PFSK-1 (cell line): ENCODE measurements at regions not wholly inside any gene's neighbourhood (a gene's known extent, or its start where the extent isn't known, plus 50 kb on each side); places are given as distances from the start of the nearest gene placed in this dataset.

Experiments
- FOXP2 ChIP-seq: optimal IDR thresholded peaks from 2 replicates; pipeline ENCODE3; 2011; ENCODE audit warnings: borderline replicate concordance, control low read depth, inconsistent platforms; ENCODE audit not compliant: insufficient read depth; ENCODE audit errors: extremely low read length, extremely low read depth
- POLR2AphosphoS5 ChIP-seq: IDR thresholded peaks from 2 replicates; pipeline ENCODE4 v1.6.1; 2012; ENCODE audit warnings: low read depth, mild to moderate bottlenecking, control low read depth, low read length, moderate library complexity
- REST ChIP-seq, 2 experiments: IDR thresholded peaks; 2 replicates each; pipeline versions ENCODE4 v1.6.1 to v1.8.0; 2011 to 2012; ENCODE audit warnings: low read depth in 2 of 2, low read length in 2 of 2, control low read depth in 1 of 2, inconsistent platforms in 1 of 2, mild to moderate bottlenecking in 1 of 2, moderate library complexity in 1 of 2; ENCODE audit not compliant: insufficient read depth in 1 of 2
- SIN3A ChIP-seq: IDR thresholded peaks from 2 replicates; pipeline ENCODE4 v1.6.1; 2012; ENCODE audit warnings: mild to moderate bottlenecking, low read length, moderate library complexity, borderline replicate concordance; ENCODE audit not compliant: insufficient read depth
- TAF1 ChIP-seq: IDR thresholded peaks from 2 replicates; pipeline ENCODE4 v1.6.1; 2012; ENCODE audit warnings: low read length, control low read depth, borderline replicate concordance; ENCODE audit not compliant: insufficient read depth

GRCh38 chr14:43169722-43170121, 1337.4 kb downstream of the FSCB start:
- TF ChIP-seq POLR2AphosphoS5 (no peak), FOXP2 (no peak)

GRCh38 chr14:43168371-43168925, 1338.6 kb downstream of the FSCB start:
- TF ChIP-seq REST (IDR thresholded peaks at IDR 0.05; ENCODE audit: insufficient read depth in 1 of 2, low read depth in 2 of 2, low read length in 2 of 2) = no peak
- no peak for TF ChIP-seq SIN3A
- no peak for TF ChIP-seq FOXP2
- TF ChIP-seq TAF1 = no peak
- TF ChIP-seq POLR2AphosphoS5 = no peak

- TF ChIP-seq FOXP2 = no peak
Measured at GRCh38 chr14:43166163-43166562, 1340.9 kb downstream of the FSCB start.

GRCh38 chr14:43165651-43166050, 1341.4 kb downstream of the FSCB start:
- TF ChIP-seq TAF1 = no peak
- TF ChIP-seq SIN3A = no peak
- no peak for TF ChIP-seq REST (IDR thresholded peaks at IDR 0.05; ENCODE audit: insufficient read depth in 1 of 2, low read depth in 2 of 2, low read length in 2 of 2)
- no peak for TF ChIP-seq FOXP2
- TF ChIP-seq POLR2AphosphoS5 = no peak

GRCh38 chr14:43161477-43161876, 1345.6 kb downstream of the FSCB start:
- TF ChIP-seq POLR2AphosphoS5 (no peak), TAF1 (no peak), FOXP2 (no peak), SIN3A (no peak), REST (IDR thresholded peaks at IDR 0.05; ENCODE audit: insufficient read depth in 1 of 2, low read depth in 2 of 2, low read length in 2 of 2) (no peak)

- no peak for TF ChIP-seq REST (IDR thresholded peaks at IDR 0.05; ENCODE audit: insufficient read depth in 1 of 2, low read depth in 2 of 2, low read length in 2 of 2)
- TF ChIP-seq POLR2AphosphoS5 = no peak
- TF ChIP-seq SIN3A = no peak
- no peak for TF ChIP-seq FOXP2
- no peak for TF ChIP-seq TAF1
Measured at GRCh38 chr14:43157661-43158060, 1349.4 kb downstream of the FSCB start.
